HT-29 (cell line): ENCODE measurements at regions not wholly inside any gene's neighbourhood (a gene's known extent, or its start where the extent isn't known, plus 50 kb on each side); places are given as distances from the start of the nearest gene placed in this dataset.

Experiments used
- DNase-seq: peaks from one replicate; pipeline ENCODE4 v3.0.0-alpha.2; 2015; ENCODE audit warnings: low spot score

GRCh38 chr12:45587012-45587411 is 142.5 kb upstream of the ARID2 start:
- no peak for DNase-seq

GRCh38 chr12:45587877-45588533 is 141.5 kb upstream of the ARID2 start:
- DNase-seq = peak; percentile 28

GRCh38 chr12:45590646-45591045 is 138.9 kb upstream of the ARID2 start:
- DNase-seq = no peak

GRCh38 chr12:45591635-45592034 is 137.9 kb upstream of the ARID2 start:
- no peak for DNase-seq

GRCh38 chr12:45596366-45596765 is 133.1 kb upstream of the ARID2 start:
- DNase-seq = no peak

- no peak for DNase-seq
These were observed 131.2 kb upstream of the ARID2 start for GRCh38 chr12:45598336-45598735.

- no peak for DNase-seq
These were observed 130.7 kb upstream of the ARID2 start for GRCh38 chr12:45598761-45599160.

- DNase-seq = no peak
These were observed 130.3 kb upstream of the ARID2 start for GRCh38 chr12:45599196-45599595.

- no peak for DNase-seq
These were observed 128.1 kb upstream of the ARID2 start for GRCh38 chr12:45601390-45601789.

- no peak for DNase-seq
These were observed 127.6 kb upstream of the ARID2 start for GRCh38 chr12:45601888-45602287.

- no peak for DNase-seq
These were observed 123.9 kb upstream of the ARID2 start for GRCh38 chr12:45605624-45606023.

- DNase-seq = no peak
These were observed 118.4 kb upstream of the ARID2 start for GRCh38 chr12:45611061-45611460.

GRCh38 chr12:45611495-45611894 is 118.0 kb upstream of the ARID2 start:
- DNase-seq = no peak

GRCh38 chr12:45612044-45612794 is 117.3 kb upstream of the ARID2 start:
- DNase-seq = no peak

- DNase-seq = no peak
These were observed 116.2 kb upstream of the ARID2 start for GRCh38 chr12:45613296-45613695.

GRCh38 chr12:45613855-45614254 is 115.7 kb upstream of the ARID2 start:
- no peak for DNase-seq

GRCh38 chr12:45615268-45615667 is 114.2 kb upstream of the ARID2 start:
- DNase-seq = peak; percentile 4

- no peak for DNase-seq
These were observed 109.8 kb upstream of the ARID2 start for GRCh38 chr12:45619736-45620135.

- no peak for DNase-seq
These were observed 107.8 kb upstream of the ARID2 start for GRCh38 chr12:45621703-45622102.

GRCh38 chr12:45622210-45622937 is 107.1 kb upstream of the ARID2 start:
- DNase-seq = no peak

GRCh38 chr12:45623221-45623620 is 106.3 kb upstream of the ARID2 start:
- DNase-seq = no peak

- no peak for DNase-seq
These were observed 105.6 kb upstream of the ARID2 start for GRCh38 chr12:45623940-45624339.

GRCh38 chr12:45626965-45627364 is 102.5 kb upstream of the ARID2 start:
- DNase-seq = no peak
